T-cell (primary cell): ENCODE measurements at regions not wholly inside any gene's neighbourhood (a gene's known extent, or its start where the extent isn't known, plus 50 kb on each side); places are given as distances from the start of the nearest gene placed in this dataset.

Experiments used
- ATAC-seq, 4 experiments: fragments of 200-7000 bp in 3 of 4; fragments of 150-1000 bp in 1 of 4; cut with Tn5 transposase; replicated peaks in 1 of 4; 1 replicate in 3 of 4; 2 replicates in 1 of 4; pipeline ENCODE4 v1.10.0; 2021; ENCODE audit warnings: moderate library complexity in 3 of 4, mild to moderate bottlenecking in 2 of 4, moderate number of reproducible peaks in 1 of 4
- CTCF ChIA-PET, 2 donors: fragments of 300-600 bp; sonication (Branson Sonifier 250); formaldehyde crosslinking; loops; one replicate each; lab custom pipeline; 2022; ENCODE audit warnings: antibody characterized with exemption in 2 of 2; lab: Charles Lee
- POLR2A ChIA-PET, 2 donors: fragments of 300-600 bp; sonication (Branson Sonifier 250); formaldehyde crosslinking; loops; one replicate each; lab custom pipeline; 2022; ENCODE audit warnings: antibody characterized with exemption in 2 of 2; lab: Charles Lee
- DNase-seq, 35 experiments: peaks; one replicate each; pipeline versions ENCODE4 v3.0.0 to v3.0.0-alpha.2; 2013 to 2023
- H3K27ac ChIP-seq: one replicate; pipeline ENCODE4 v1.5.1; 2013; ENCODE audit warnings: low read length
- H3K27me3 ChIP-seq, 2 experiments: replicated peaks in 1 of 2; 1 replicate in 1 of 2; 2 replicates in 1 of 2; pipeline versions ENCODE4 v1.6.1 to v1.7.0; 2013; ENCODE audit warnings: low read length in 1 of 2, mixed read lengths in 1 of 2; ENCODE audit not compliant: control insufficient read depth in 2 of 2, insufficient read depth in 2 of 2; ENCODE audit errors: extremely low read depth in 1 of 2
- H3K36me3 ChIP-seq, 2 donors: 1 replicate in 1 of 2; 2 replicates in 1 of 2; pipeline versions ENCODE4 v1.6.1 to v1.7.0; 2013; ENCODE audit warnings: low read length in 1 of 2; ENCODE audit not compliant: control insufficient read depth in 2 of 2, insufficient read depth in 1 of 2; ENCODE audit errors: extremely low read depth in 1 of 2
- H3K4me1 ChIP-seq, 2 experiments: 1 replicate in 1 of 2; 2 replicates in 1 of 2; pipeline versions ENCODE4 v1.6.1 to v1.7.0; 2013; ENCODE audit warnings: low read length in 2 of 2, mixed read lengths in 1 of 2; ENCODE audit not compliant: insufficient read depth in 2 of 2, control insufficient read depth in 1 of 2; ENCODE audit errors: extremely low read depth in 1 of 2
- H3K4me3 ChIP-seq, 2 donors: 1 replicate in 1 of 2; 2 replicates in 1 of 2; pipeline versions ENCODE4 v1.5.1 to v1.7.0; 2013; ENCODE audit warnings: mild to moderate bottlenecking in 2 of 2, low read length in 1 of 2, moderate library complexity in 1 of 2; ENCODE audit not compliant: control insufficient read depth in 1 of 2; ENCODE audit errors: extremely low read depth in 1 of 2
- H3K9me3 ChIP-seq: 2 replicates; pipeline ENCODE4 v1.7.0; 2013
- H3K27ac Mint-ChIP-seq, 2 donors: one replicate each; pipeline ENCODE4 v1.8.0; 2020 to 2021; ENCODE audit warnings: mild to moderate bottlenecking in 2 of 2, mixed read lengths in 2 of 2
- H3K27me3 Mint-ChIP-seq, 2 donors: one replicate each; pipeline ENCODE4 v1.8.0; 2021 to 2022; ENCODE audit warnings: mixed read lengths in 2 of 2
- H3K36me3 Mint-ChIP-seq: one replicate; pipeline ENCODE4 v1.8.0; 2021; ENCODE audit warnings: mixed read lengths
- H3K4me1 Mint-ChIP-seq, 3 donors: one replicate each; pipeline ENCODE4 v1.8.0; 2020 to 2022; ENCODE audit warnings: mixed read lengths in 3 of 3, mild to moderate bottlenecking in 1 of 3
- H3K4me3 Mint-ChIP-seq, 3 donors: one replicate each; pipeline ENCODE4 v1.8.0; 2020 to 2022; ENCODE audit warnings: mild to moderate bottlenecking in 3 of 3, mixed read lengths in 3 of 3, moderate library complexity in 3 of 3
- H3K9me3 Mint-ChIP-seq, 3 donors: one replicate each; pipeline ENCODE4 v1.8.0; 2020 to 2022; ENCODE audit warnings: mixed read lengths in 3 of 3
- WGBS: methylation state at CpG from one replicate; pipeline ENCODE4 v1.1.5; 2013; ENCODE audit warnings: missing lambda C conversion rate; ENCODE audit not compliant: insufficient coverage; 5-methylcytosine and 5-hydroxymethylcytosine counted together

DNA sequence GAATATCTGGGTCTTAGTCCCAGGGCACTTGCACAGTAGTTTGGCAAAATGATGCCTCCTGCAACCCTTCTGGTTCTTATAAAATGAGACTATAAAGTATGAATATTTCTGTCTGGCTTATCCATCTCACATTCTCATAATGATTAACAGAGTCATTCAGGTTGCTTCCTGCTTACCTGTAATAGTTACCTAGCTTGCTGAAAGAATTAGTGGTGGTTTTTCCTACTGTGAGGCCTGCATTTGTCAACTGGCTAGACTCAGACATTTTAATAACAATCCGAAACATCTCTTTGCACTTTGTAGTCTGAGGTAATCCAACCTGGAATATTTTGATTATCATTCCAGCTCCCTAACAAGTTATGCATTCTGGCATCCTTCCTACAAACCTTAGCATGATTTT lies 75.6 kb upstream of the POU1F1 start:
- ChIA-PET POLR2A (interaction anchor here in 1 of 2 donors (0.6 kb wide), 1 partner anchor 28 kb away, joined by 3 read pairs; no protein-coding TSS in a partner anchor), CTCF (interaction anchor here (1.0 to 3.2 kb wide), 11 partner anchors 10 to 761 kb away, joined by 3 to 34 read pairs (median 6); no protein-coding TSS in a partner anchor)
- H3K4me3 ChIP-seq, result no peak overlapping the region
- H3K9me3 Mint-ChIP-seq, result no peaks in the 10 kb centered on the region
- H3K9me3 ChIP-seq, result no peaks in the 10 kb centered on the region
- DNase-seq (no peak), ATAC-seq (no peak)
- H3K36me3 ChIP-seq, result no peaks in the 10 kb centered on the region
- no peaks in the 10 kb centered on the region for H3K27me3 ChIP-seq
- H3K4me1 ChIP-seq, result no peaks in the 10 kb centered on the region
- H3K4me1 Mint-ChIP-seq, result no peaks in the 10 kb centered on the region
- H3K27me3 Mint-ChIP-seq, result peaks cover 6% of the 10 kb centered on the region in 2 donors
- no peak overlapping the region for H3K27ac Mint-ChIP-seq
- no peak overlapping the region for H3K4me3 Mint-ChIP-seq
- H3K36me3 Mint-ChIP-seq, result no peaks in the 10 kb centered on the region
- no CpG with 5 or more reads among the region's 1 CpG for WGBS
- no peak overlapping the region for H3K27ac ChIP-seq

DNA sequence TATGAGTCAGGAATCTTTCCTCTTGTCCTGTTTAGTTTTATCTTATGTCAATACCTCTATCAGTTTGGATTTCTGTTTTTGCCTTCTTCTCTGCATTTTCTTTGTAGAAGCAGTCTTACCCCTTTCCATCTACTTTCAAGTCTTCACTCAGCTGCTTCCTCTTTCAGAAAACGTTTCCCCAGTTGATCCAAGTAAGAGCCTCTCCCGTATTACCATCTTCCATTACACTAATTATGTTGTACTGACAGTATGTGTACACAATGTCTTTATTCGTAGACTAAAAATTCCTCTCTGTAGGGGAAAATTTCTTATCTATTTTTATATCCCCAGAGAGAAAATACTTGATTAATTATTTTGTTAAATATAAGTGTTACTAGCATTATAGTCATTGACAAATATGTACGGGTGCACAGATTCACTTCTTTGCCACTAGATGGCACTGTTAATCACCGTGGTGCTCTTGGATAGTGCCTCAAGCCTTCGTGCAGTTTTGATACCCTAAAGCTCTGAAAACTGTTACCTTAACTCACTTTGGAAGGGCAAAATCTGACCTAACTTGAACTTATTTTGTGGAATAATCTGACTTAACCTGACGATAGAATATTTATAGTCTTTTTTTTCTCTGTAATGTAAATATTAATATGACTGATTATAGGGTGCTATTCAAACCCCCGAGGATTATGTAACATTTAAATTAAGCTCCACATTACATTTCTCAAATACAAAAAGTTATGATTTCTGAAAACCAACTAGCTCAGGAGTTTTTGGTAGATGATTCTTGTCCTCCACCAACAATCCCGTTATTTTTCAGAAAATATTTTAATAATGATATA lies 74.2 kb upstream of the POU1F1 start:
- ATAC-seq, result peak; percentile 77 to 83 (median 80)
- no peaks in the 10 kb centered on the region for H3K9me3 Mint-ChIP-seq
- POLR2A ChIA-PET, result no interaction called here
- H3K27me3 Mint-ChIP-seq, result peaks cover 6 to 7% of the 10 kb centered on the region in 2 donors
- no peaks in the 10 kb centered on the region for H3K36me3 Mint-ChIP-seq
- Histone ChIP-seq H3K4me3 (no peak overlapping the region), H3K36me3 (no peaks in the 10 kb centered on the region), H3K27me3 (peaks cover 0 to 4% of the 10 kb centered on the region in 2 experiments), H3K27ac (no peak overlapping the region), H3K9me3 (no peaks in the 10 kb centered on the region), H3K4me1 (no peaks in the 10 kb centered on the region)
- H3K4me3 Mint-ChIP-seq, result no peak overlapping the region
- CTCF ChIA-PET, result interaction anchor here (0.5 to 3.2 kb wide), 29 partner anchors 11 to 830 kb away, joined by 3 to 34 read pairs (median 4); partner anchors contain the start of gene C3orf38 (in 1 of the 2)
- WGBS, result no CpG with 5 or more reads among the region's 9 CpGs
- H3K27ac Mint-ChIP-seq, result no peak overlapping the region
- peak in 9 of 35 experiments; percentile 1 to 68 (median 5) for DNase-seq
- no peaks in the 10 kb centered on the region for H3K4me1 Mint-ChIP-seq

DNA sequence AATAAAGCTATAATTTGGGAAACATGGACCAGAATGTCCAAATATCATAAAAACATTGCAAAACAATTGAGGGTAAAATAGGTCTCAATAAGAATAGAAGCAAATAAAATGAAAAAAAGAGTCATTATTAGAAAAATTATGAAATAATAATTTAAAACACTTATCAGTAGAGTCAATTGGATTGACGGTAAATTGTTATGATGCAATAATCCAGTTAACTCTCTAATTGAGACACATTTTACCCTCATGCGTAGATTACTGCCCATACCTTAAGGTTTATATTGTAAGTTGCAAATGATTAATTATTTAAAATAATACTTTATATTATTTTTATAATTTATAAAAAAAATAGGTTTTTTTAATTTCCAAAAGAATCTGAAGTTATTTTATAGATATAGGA lies 73.4 kb upstream of the POU1F1 start:
- Mint-ChIP-seq H3K27me3 (peaks cover 6 to 7% of the 10 kb centered on the region in 2 donors), H3K4me3 (no peak overlapping the region), H3K4me1 (no peaks in the 10 kb centered on the region), H3K27ac (no peak overlapping the region), H3K9me3 (no peaks in the 10 kb centered on the region), H3K36me3 (no peaks in the 10 kb centered on the region)
- Histone ChIP-seq H3K27me3 (peaks cover 0 to 4% of the 10 kb centered on the region in 2 experiments), H3K4me3 (no peak overlapping the region), H3K9me3 (no peaks in the 10 kb centered on the region), H3K36me3 (no peaks in the 10 kb centered on the region), H3K4me1 (no peaks in the 10 kb centered on the region), H3K27ac (no peak overlapping the region)
- ChIA-PET POLR2A (no interaction called here), CTCF (interaction anchor here (0.6 to 3.2 kb wide), 7 partner anchors 13 to 865 kb away, joined by 3 to 34 read pairs (median 6); no protein-coding TSS in a partner anchor)
- DNase-seq (no peak), ATAC-seq (no peak)
- no CpG with 5 or more reads among the region's 2 CpGs for WGBS

DNA sequence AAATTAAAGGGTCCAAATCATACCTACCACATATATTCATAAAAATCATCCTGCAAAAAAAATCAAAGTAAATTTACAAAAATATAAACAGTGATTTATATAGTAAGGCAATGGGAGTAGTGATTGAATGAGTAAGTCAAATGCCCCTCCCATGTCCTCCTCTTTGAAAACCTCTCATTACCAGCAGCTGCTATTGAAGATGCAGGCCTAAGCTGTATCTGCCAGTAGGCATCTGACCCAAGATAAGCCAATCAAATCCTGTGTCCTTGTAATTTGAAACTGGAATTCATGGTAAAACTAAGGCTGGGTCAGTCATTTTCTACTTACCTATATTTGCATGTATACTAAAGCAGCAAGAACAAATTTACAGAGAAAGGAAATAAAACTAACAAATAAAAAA lies 60.4 kb upstream of the POU1F1 start:
- no peaks in the 10 kb centered on the region for H3K27me3 Mint-ChIP-seq
- POLR2A ChIA-PET, result no interaction called here
- DNase-seq (no peak), ATAC-seq (no peak)
- H3K4me1 Mint-ChIP-seq, result peaks cover 0 to 13% (median 0%) of the 10 kb centered on the region in 3 donors
- Histone ChIP-seq H3K4me1 (no peaks in the 10 kb centered on the region), H3K36me3 (no peaks in the 10 kb centered on the region), H3K4me3 (no peak overlapping the region), H3K9me3 (no peaks in the 10 kb centered on the region), H3K27me3 (no peaks in the 10 kb centered on the region), H3K27ac (no peak overlapping the region)
- H3K9me3 Mint-ChIP-seq, result peaks cover 0 to 2% (median 2%) of the 10 kb centered on the region in 3 donors
- CTCF ChIA-PET, result no interaction called here
- H3K4me3 Mint-ChIP-seq, result no peak overlapping the region
- H3K36me3 Mint-ChIP-seq, result no peaks in the 10 kb centered on the region
- H3K27ac Mint-ChIP-seq, result no peak overlapping the region

DNA sequence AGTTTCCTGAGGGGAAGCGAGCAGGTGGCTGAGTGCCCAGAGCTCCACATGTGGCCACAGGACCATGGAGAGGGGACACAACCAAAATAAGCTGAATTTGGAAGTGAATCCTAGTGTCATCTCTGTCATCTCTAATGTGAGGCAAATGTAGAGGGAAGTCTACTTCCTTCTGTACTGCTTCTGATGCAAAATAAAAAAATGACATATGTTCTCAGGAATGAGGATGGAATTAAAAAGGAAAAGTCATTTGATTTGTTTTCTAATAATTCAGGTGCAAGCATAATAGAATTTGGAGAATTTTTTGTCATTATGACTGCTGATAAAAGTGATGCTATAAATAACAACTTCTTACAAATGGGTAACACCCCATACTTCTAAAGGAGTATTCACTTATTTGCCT lies 59.5 kb upstream of the POU1F1 start:
- WGBS, result 71% methylated on average over 1 of the region's 1 CpG
- peaks cover 0 to 13% (median 0%) of the 10 kb centered on the region in 3 donors for H3K4me1 Mint-ChIP-seq
- POLR2A ChIA-PET, result no interaction called here
- CTCF ChIA-PET, result interaction anchor here in 1 of 2 donors (0.5 to 1.4 kb wide), 2 partner anchors 12 to 437 kb away, joined by 3 read pairs; no protein-coding TSS in a partner anchor
- Histone ChIP-seq H3K27me3 (no peaks in the 10 kb centered on the region), H3K27ac (no peak overlapping the region), H3K4me3 (no peak overlapping the region), H3K9me3 (no peaks in the 10 kb centered on the region), H3K4me1 (no peaks in the 10 kb centered on the region), H3K36me3 (no peaks in the 10 kb centered on the region)
- no peak overlapping the region for H3K4me3 Mint-ChIP-seq
- no peaks in the 10 kb centered on the region for H3K9me3 Mint-ChIP-seq
- no peak overlapping the region for H3K27ac Mint-ChIP-seq
- ATAC-seq, result no peak
- no peak for DNase-seq
- no peaks in the 10 kb centered on the region for H3K27me3 Mint-ChIP-seq
- no peaks in the 10 kb centered on the region for H3K36me3 Mint-ChIP-seq

DNA sequence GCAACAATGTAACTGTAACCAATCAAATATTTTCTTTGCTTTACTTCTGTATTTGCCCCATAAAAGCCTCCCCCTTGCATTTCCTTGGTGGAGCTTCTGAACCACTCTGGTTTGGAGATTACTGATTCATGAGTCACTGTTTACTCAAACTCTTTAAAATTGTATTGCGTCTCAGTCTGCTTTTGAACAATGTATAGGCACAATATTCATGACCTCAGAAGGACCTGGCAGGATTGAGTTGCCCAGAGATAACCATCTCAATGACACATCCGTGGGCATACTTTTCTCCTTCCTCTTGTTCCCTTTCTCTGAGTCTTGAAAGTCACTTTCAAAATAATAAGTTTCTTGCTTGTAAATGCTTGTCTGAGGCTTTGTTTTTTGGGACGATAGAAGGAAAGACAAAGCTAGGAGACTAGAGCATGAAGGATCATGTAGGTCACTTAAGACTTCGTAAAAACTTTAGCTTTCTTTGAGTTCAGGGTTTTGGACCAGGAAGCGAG lies 57.1 kb upstream of the POU1F1 start:
- no peaks in the 10 kb centered on the region for H3K36me3 Mint-ChIP-seq
- CTCF ChIA-PET, result interaction anchor here in 1 of 2 donors (0.6 kb wide), 1 partner anchor 16 kb away, joined by 3 read pairs; no protein-coding TSS in a partner anchor
- H3K4me1 Mint-ChIP-seq, result peaks cover 0 to 13% (median 0%) of the 10 kb centered on the region in 3 donors
- Histone ChIP-seq H3K4me3 (no peak overlapping the region), H3K9me3 (no peaks in the 10 kb centered on the region), H3K27me3 (no peaks in the 10 kb centered on the region), H3K4me1 (no peaks in the 10 kb centered on the region), H3K27ac (no peak overlapping the region), H3K36me3 (no peaks in the 10 kb centered on the region)
- no peak for DNase-seq
- ATAC-seq, result peak; percentile 29 to 51 (median 40)
- H3K4me3 Mint-ChIP-seq, result no peak overlapping the region
- 42% methylated on average over 3 of the region's 5 CpGs for WGBS
- peak overlapping the region in 1 of 2 donors; percentile 33 for H3K27ac Mint-ChIP-seq
- no peaks in the 10 kb centered on the region for H3K27me3 Mint-ChIP-seq
- H3K9me3 Mint-ChIP-seq, result no peaks in the 10 kb centered on the region
- POLR2A ChIA-PET, result no interaction called here
